Lower leg skin (tissue), 3 donors: ENCODE measurements at regions not wholly inside any gene's neighbourhood (a gene's known extent, or its start where the extent isn't known, plus 50 kb on each side); places are given as distances from the start of the nearest gene placed in this dataset.

Experiments used
- CTCF ChIP-seq, 3 donors: fragments of 450-650 bp; IDR thresholded peaks; one replicate each; pipeline ENCODE4 v1.5.1; 2016; ENCODE audit warnings: antibody characterized with exemption in 3 of 3, mild to moderate bottlenecking in 3 of 3, moderate library complexity in 2 of 3
- POLR2A ChIP-seq, 2 donors: fragments of 450-650 bp; IDR thresholded peaks; one replicate each; pipeline ENCODE4 v1.6.1; 2016 to 2017; ENCODE audit warnings: antibody characterized with exemption in 2 of 2, mild to moderate bottlenecking in 1 of 2, moderate library complexity in 1 of 2

- no peak for TF ChIP-seq CTCF (IDR thresholded peaks at IDR 0.05)
- TF ChIP-seq POLR2A (IDR thresholded peaks at IDR 0.05), result no peak
Measured at GRCh38 chr4:111811661-111812060, 333.6 kb upstream of the FAM241A start.
